ENCODE measurements at regions not wholly inside any gene's neighbourhood (a gene's known extent, or its start where the extent isn't known, plus 50 kb on each side); places are given as distances from the start of the nearest gene placed in this dataset.

DNA sequence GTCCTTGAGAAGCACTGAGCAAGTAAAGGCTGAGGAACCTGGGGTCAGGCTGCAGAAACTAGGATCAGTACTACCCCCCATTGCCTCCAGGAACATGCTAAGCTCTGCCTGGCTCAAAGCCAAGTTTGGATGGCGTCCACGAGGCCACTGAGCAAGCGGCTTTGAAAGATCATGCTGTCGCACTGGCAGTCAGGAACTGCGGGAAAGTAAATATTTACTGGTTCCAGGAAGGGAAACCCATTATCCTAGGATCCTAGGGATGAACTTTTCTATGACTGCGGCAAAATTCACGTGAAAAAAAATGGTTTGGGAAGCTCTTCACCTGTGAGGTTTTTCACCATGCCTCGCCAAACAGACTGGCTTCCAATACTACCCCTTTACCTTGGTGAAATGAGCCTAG is 75.3 kb upstream of the PJA2 start:
- peak; percentile 90 to 98 (median 94) for ATAC-seq
- DNase-seq, result peak; percentile 87 to 94 (median 93)
- 7% methylated on average over 8 of the region's 8 CpGs for WGBS (ENCODE audit: insufficient coverage, low coverage, low lambda C conversion rate, missing lambda C conversion rate)
- H3K4me1 ChIP-seq, result peaks cover 0 to 18% (median 2%) of the 10 kb centered on the region in 4 donors
- no peaks in the 10 kb centered on the region for H3K9me3 ChIP-seq
- peak overlapping the region in 2 of 3 donors; percentile 47 to 69 for H3K27ac ChIP-seq
- peak overlapping the region in 1 of 3 donors; percentile 22 for H3K4me3 ChIP-seq
- no peak for TF ChIP-seq POLR2A (IDR thresholded peaks at IDR 0.05)
- TF ChIP-seq, protein P1, sequence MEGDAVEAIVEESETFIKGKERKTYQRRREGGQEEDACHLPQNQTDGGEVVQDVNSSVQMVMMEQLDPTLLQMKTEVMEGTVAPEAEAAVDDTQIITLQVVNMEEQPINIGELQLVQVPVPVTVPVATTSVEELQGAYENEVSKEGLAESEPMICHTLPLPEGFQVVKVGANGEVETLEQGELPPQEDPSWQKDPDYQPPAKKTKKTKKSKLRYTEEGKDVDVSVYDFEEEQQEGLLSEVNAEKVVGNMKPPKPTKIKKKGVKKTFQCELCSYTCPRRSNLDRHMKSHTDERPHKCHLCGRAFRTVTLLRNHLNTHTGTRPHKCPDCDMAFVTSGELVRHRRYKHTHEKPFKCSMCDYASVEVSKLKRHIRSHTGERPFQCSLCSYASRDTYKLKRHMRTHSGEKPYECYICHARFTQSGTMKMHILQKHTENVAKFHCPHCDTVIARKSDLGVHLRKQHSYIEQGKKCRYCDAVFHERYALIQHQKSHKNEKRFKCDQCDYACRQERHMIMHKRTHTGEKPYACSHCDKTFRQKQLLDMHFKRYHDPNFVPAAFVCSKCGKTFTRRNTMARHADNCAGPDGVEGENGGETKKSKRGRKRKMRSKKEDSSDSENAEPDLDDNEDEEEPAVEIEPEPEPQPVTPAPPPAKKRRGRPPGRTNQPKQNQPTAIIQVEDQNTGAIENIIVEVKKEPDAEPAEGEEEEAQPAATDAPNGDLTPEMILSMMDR (IDR thresholded peaks at IDR 0.05), result no peak
- H3K27me3 ChIP-seq, result no peaks in the 10 kb centered on the region
- no peaks in the 10 kb centered on the region for H3K36me3 ChIP-seq
- intact Hi-C loops (cut with DNase I), result no loop called here

- Histone ChIP-seq H3K27me3 (no peaks in the 10 kb centered on the region), H3K9me3 (no peaks in the 10 kb centered on the region), H3K4me3 (peak overlapping the region in 1 of 3 donors; percentile 22), H3K36me3 (no peaks in the 10 kb centered on the region), H3K4me1 (peaks cover 0 to 18% (median 2%) of the 10 kb centered on the region in 4 donors), H3K27ac (peak overlapping the region in 2 of 3 donors; percentile 47 to 50)
- intact Hi-C loops (cut with DNase I), result no loop called here
- WGBS (ENCODE audit: insufficient coverage, low coverage, low lambda C conversion rate, missing lambda C conversion rate), result 23% methylated on average over 3 of the region's 3 CpGs
- peak; percentile 52 to 77 (median 62) for ATAC-seq
- DNase-seq, result no peak
- no peak for TF ChIP-seq POLR2A (IDR thresholded peaks at IDR 0.05)
- TF ChIP-seq, protein P1 (IDR thresholded peaks at IDR 0.05), result no peak
Measured at GRCh38 chr5:109484597-109484996, 74.8 kb upstream of the PJA2 start.

- whole genome bisulfite sequencing (ENCODE audit: insufficient coverage, low coverage, low lambda C conversion rate, missing lambda C conversion rate), result 57% methylated on average over 2 of the region's 2 CpGs
- Histone ChIP-seq H3K36me3 (no peaks in the 10 kb centered on the region), H3K4me1 (peaks cover 0 to 18% (median 2%) of the 10 kb centered on the region in 4 donors), H3K27me3 (no peaks in the 10 kb centered on the region), H3K9me3 (no peaks in the 10 kb centered on the region), H3K27ac (no peak overlapping the region), H3K4me3 (no peak overlapping the region)
- no peak for DNase-seq
- no peak for ATAC-seq
- intact Hi-C loops (cut with DNase I), result no loop called here
- TF ChIP-seq, protein P1 (IDR thresholded peaks at IDR 0.05), result no peak
- TF ChIP-seq POLR2A (IDR thresholded peaks at IDR 0.05), result no peak
Measured at GRCh38 chr5:109483395-109483971, 73.7 kb upstream of the PJA2 start.

- intact Hi-C loops (cut with DNase I), result no loop called here
- DNase-seq (no peak), ATAC-seq (no peak)
- WGBS (ENCODE audit: insufficient coverage, low coverage, low lambda C conversion rate, missing lambda C conversion rate), result 100% methylated on average over 1 of the region's 5 CpGs
- Histone ChIP-seq H3K27me3 (no peaks in the 10 kb centered on the region), H3K4me1 (peaks cover 0 to 18% (median 2%) of the 10 kb centered on the region in 4 donors), H3K4me3 (no peak overlapping the region), H3K36me3 (no peaks in the 10 kb centered on the region), H3K9me3 (no peaks in the 10 kb centered on the region), H3K27ac (no peak overlapping the region)
- no peak for TF ChIP-seq POLR2A (IDR thresholded peaks at IDR 0.05)
- TF ChIP-seq, protein P1 (IDR thresholded peaks at IDR 0.05), result no peak
Measured at GRCh38 chr5:109482748-109483147, 73.0 kb upstream of the PJA2 start.

Measured in right lobe of liver (tissue), 6 donors.